HEK293 (cell line): ENCODE measurements at regions not wholly inside any gene's neighbourhood (a gene's known extent, or its start where the extent isn't known, plus 50 kb on each side); places are given as distances from the start of the nearest gene placed in this dataset.

Experiments
- CTCF ChIA-PET: fragments of 350-600 bp; formaldehyde crosslinking; extraction: SDS; loops from one replicate; lab custom pipeline; 2021; ENCODE audit warnings: antibody characterized with exemption; lab: Yijun Ruan, JAX
- POLR2A ChIA-PET: fragments of 300-600 bp; formaldehyde crosslinking; extraction: SDS; loops from one replicate; lab custom pipeline; 2020; ENCODE audit warnings: antibody characterized with exemption, inconsistent platforms; lab: Yijun Ruan, JAX
- H3K27ac ChIP-seq: fragments of 200-500 bp; sonication (Bioruptor generic); 2 replicates; pipeline ENCODE4 v1.5.1; 2014; ENCODE audit warnings: low read depth, low read length, control low read depth, inconsistent platforms; ENCODE audit errors: extremely low read depth
- H3K36me3 ChIP-seq, 2 experiments: fragments of 200-500 bp in 1 of 2; sonication (Bioruptor generic) in 1 of 2; 1 replicate in 1 of 2; 2 replicates in 1 of 2; pipeline ENCODE4 v1.5.1; 2014 to 2017; ENCODE audit warnings: inconsistent platforms in 2 of 2, low read length in 2 of 2; ENCODE audit not compliant: control insufficient read depth in 2 of 2, insufficient read depth in 1 of 2
- H3K4me1 ChIP-seq: fragments of 200-500 bp; sonication (Bioruptor generic); 2 replicates; pipeline ENCODE4 v1.5.1; 2014; ENCODE audit warnings: mild to moderate bottlenecking, low read length, inconsistent platforms; ENCODE audit not compliant: control insufficient read depth, insufficient read depth
- H3K4me3 ChIP-seq: 2 replicates; pipeline ENCODE4 v1.5.1; 2011; ENCODE audit warnings: low read depth, mild to moderate bottlenecking, control low read depth, low read length, moderate library complexity
- H3K9me3 ChIP-seq: fragments of 200-500 bp; sonication (Bioruptor generic); 2 replicates; pipeline ENCODE4 v1.5.1; 2014; ENCODE audit warnings: low read depth, low read length, inconsistent platforms; ENCODE audit not compliant: control insufficient read depth, insufficient read depth
- KLF7 ChIP-seq: fragments of 450-650 bp; formaldehyde crosslinking; IDR thresholded peaks from 2 replicates; pipeline ENCODE4 v1.5.1; 2016; ENCODE audit warnings: missing biosample characterization, missing genetic modification characterization, borderline replicate concordance
- SETDB1 ChIP-seq: IDR thresholded peaks from one replicate; pipeline ENCODE4 v1.6.1; 2017; ENCODE audit warnings: mild to moderate bottlenecking, low read length, moderate library complexity, mixed read lengths; ENCODE audit not compliant: insufficient read length
- SP3 ChIP-seq: fragments of 450-650 bp; formaldehyde crosslinking; IDR thresholded peaks from 2 replicates; pipeline ENCODE4 v1.5.1; 2016; ENCODE audit warnings: missing biosample characterization, missing genetic modification characterization
- TCF7L2 ChIP-seq: IDR thresholded peaks from 2 replicates; pipeline ENCODE4 v1.6.1; 2011; ENCODE audit warnings: low read depth, mild to moderate bottlenecking, inconsistent platforms, low read length, moderate library complexity, borderline replicate concordance
- TRIM28 ChIP-seq: IDR thresholded peaks from 2 replicates; pipeline ENCODE4 v1.6.1; 2011; ENCODE audit warnings: low read length, control low read depth, borderline replicate concordance
- ZBTB26 ChIP-seq: fragments of 450-650 bp; formaldehyde crosslinking; optimal IDR thresholded peaks from 2 replicates; pipeline ENCODE3; 2016; ENCODE audit warnings: missing biosample characterization, mild to moderate bottlenecking, missing genetic modification characterization
- ZEB2 ChIP-seq: fragments of 450-650 bp; formaldehyde crosslinking; IDR thresholded peaks from 2 replicates; pipeline ENCODE4 v1.5.1; 2016; ENCODE audit warnings: missing biosample characterization, missing genetic modification characterization
- ZFHX2 ChIP-seq: fragments of 450-650 bp; formaldehyde crosslinking; conservative IDR thresholded peaks from 2 replicates; pipeline ENCODE4 v1.5.1; 2016; ENCODE audit warnings: missing biosample characterization, missing genetic modification characterization
- ZNF133 ChIP-seq: fragments of 450-650 bp; formaldehyde crosslinking; IDR thresholded peaks from 2 replicates; pipeline ENCODE4 v1.5.1; 2016; ENCODE audit warnings: missing biosample characterization, missing genetic modification characterization
- ZNF138 ChIP-seq: fragments of 450-650 bp; formaldehyde crosslinking; IDR thresholded peaks from 2 replicates; pipeline ENCODE4 v1.5.1; 2016; ENCODE audit warnings: missing biosample characterization, missing genetic modification characterization, borderline replicate concordance
- ZNF391 ChIP-seq: fragments of 450-650 bp; formaldehyde crosslinking; IDR thresholded peaks from 2 replicates; pipeline ENCODE4 v1.5.1; 2016; ENCODE audit warnings: low read depth, missing biosample characterization, missing genetic modification characterization, borderline replicate concordance
- ZNF518A ChIP-seq: fragments of 450-650 bp; formaldehyde crosslinking; conservative IDR thresholded peaks from 2 replicates; pipeline ENCODE4 v1.5.1; 2016; ENCODE audit warnings: low read depth, missing biosample characterization, missing genetic modification characterization
- ZNF521 ChIP-seq: fragments of 450-650 bp; formaldehyde crosslinking; IDR thresholded peaks from 2 replicates; pipeline ENCODE4 v1.5.1; 2017; ENCODE audit warnings: missing biosample characterization, mild to moderate bottlenecking, missing genetic modification characterization
- ZNF530 ChIP-seq: fragments of 450-650 bp; formaldehyde crosslinking; IDR thresholded peaks from 2 replicates; pipeline ENCODE4 v1.5.1; 2016; ENCODE audit warnings: low read depth, missing biosample characterization, missing genetic modification characterization
- ZNF596 ChIP-seq: fragments of 450-650 bp; IDR thresholded peaks from 2 replicates; pipeline ENCODE4 v1.5.0; 2018; ENCODE audit warnings: missing biosample characterization, mild to moderate bottlenecking, missing genetic modification characterization, moderate library complexity
- ZNF610 ChIP-seq: fragments of 450-650 bp; formaldehyde crosslinking; IDR thresholded peaks from 2 replicates; pipeline ENCODE4 v1.5.1; 2016; ENCODE audit warnings: missing biosample characterization, missing genetic modification characterization, borderline replicate concordance
- ZNF621 ChIP-seq: fragments of 450-650 bp; formaldehyde crosslinking; IDR thresholded peaks from 2 replicates; pipeline ENCODE4 v1.5.1; 2017; ENCODE audit warnings: missing biosample characterization, missing genetic modification characterization
- ZNF658 ChIP-seq: fragments of 450-650 bp; formaldehyde crosslinking; IDR thresholded peaks from 2 replicates; pipeline ENCODE4; 2016; ENCODE audit warnings: missing biosample characterization, missing genetic modification characterization
- ZNF747 ChIP-seq: fragments of 450-650 bp; formaldehyde crosslinking; IDR thresholded peaks from 2 replicates; pipeline ENCODE4 v1.5.1; 2016; ENCODE audit warnings: missing biosample characterization, missing genetic modification characterization
- ZNF792 ChIP-seq: fragments of 450-650 bp; formaldehyde crosslinking; IDR thresholded peaks from 2 replicates; pipeline ENCODE4 v1.5.1; 2016; ENCODE audit warnings: missing biosample characterization, missing genetic modification characterization
- ZXDB ChIP-seq: fragments of 450-650 bp; formaldehyde crosslinking; IDR thresholded peaks from 2 replicates; pipeline ENCODE4 v1.5.1; 2016; ENCODE audit warnings: missing biosample characterization, missing genetic modification characterization
- TF ChIP-seq, protein P1 (sequence below): fragments of 450-650 bp; formaldehyde crosslinking; IDR thresholded peaks from 2 replicates; pipeline ENCODE4 v1.5.1; 2016; ENCODE audit warnings: missing biosample characterization, missing genetic modification characterization
- TF ChIP-seq, protein P2 (sequence below): fragments of 450-650 bp; formaldehyde crosslinking; IDR thresholded peaks from 2 replicates; pipeline ENCODE4 v1.5.1; 2016; ENCODE audit warnings: missing biosample characterization, missing genetic modification characterization

GRCh38 chr1:195902779-195903178, 705.5 kb downstream of the KCNT2 start:
- POLR2A ChIA-PET = no interaction called here
- no peaks in the 10 kb centered on the region for H3K4me1 ChIP-seq
- no peaks in the 10 kb centered on the region for H3K36me3 ChIP-seq
- H3K9me3 ChIP-seq = no peaks in the 10 kb centered on the region
- H3K27ac ChIP-seq = no peak overlapping the region
- TF ChIP-seq ZFHX2 (tag by site-specific recombination) (no peak), ZXDB (tag by site-specific recombination) (no peak), TRIM28 (no peak)
- TF ChIP-seq, protein P1, sequence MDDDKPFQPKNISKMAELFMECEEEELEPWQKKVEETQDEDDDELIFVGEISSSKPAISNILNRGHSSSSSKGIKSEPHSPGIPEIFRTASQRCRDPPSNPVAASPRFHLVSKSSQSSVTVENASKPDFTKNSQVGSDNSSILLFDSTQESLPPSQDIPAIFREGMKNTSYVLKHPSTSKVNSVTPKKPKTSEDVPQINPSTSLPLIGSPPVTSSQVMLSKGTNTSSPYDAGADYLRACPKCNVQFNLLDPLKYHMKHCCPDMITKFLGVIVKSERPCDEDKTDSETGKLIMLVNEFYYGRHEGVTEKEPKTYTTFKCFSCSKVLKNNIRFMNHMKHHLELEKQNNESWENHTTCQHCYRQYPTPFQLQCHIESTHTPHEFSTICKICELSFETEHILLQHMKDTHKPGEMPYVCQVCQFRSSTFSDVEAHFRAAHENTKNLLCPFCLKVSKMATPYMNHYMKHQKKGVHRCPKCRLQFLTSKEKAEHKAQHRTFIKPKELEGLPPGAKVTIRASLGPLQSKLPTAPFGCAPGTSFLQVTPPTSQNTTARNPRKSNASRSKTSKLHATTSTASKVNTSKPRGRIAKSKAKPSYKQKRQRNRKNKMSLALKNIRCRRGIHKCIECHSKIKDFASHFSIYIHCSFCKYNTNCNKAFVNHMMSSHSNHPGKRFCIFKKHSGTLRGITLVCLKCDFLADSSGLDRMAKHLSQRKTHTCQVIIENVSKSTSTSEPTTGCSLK (tag by site-specific recombination) = no peak
- TF ChIP-seq, all 188 proteins: peak for 0
- CTCF ChIA-PET = no interaction called here
- no peak overlapping the region for H3K4me3 ChIP-seq

DNA sequence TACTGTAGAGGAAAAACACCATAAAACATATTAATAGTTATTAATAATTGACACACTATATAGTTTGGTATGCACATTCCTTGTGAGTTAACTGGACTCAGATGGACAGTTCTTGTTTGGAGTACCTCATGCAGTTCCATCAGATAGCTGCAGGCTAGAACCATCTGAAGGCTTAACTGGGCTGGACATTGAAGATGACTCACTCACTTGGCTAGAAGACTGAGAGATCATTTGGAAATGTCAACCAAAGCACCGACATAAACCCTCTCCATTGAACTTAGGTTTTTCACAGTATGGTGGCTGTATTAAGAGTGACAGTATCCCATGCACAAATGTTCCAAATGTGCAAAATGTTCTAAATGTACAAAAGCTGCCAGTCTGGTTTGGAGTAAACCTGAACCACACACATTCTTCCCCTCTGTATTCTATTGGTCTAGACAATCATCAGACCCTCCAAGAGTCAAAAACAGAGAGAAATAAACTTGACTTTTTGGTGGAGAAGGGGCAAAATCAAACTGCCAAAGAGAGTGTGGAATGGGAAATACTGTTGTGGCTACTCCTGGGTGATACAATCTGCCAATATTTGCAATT, 708.4 kb downstream of the KCNT2 start:
- H3K4me1 ChIP-seq = no peaks in the 10 kb centered on the region
- no peaks in the 10 kb centered on the region for H3K9me3 ChIP-seq
- no peak overlapping the region for H3K4me3 ChIP-seq
- TF ChIP-seq ZNF518A (no peak), ZEB2 (tag by site-specific recombination) (no peak), ZNF138 (no peak), ZNF747 (no peak), KLF7 (tag by site-specific recombination) (no peak), ZNF610 (tag by site-specific recombination) (no peak), SP3 (tag by site-specific recombination) (no peak), ZNF621 (no peak), ZNF521 (no peak), ZBTB26 (tag by site-specific recombination) (no peak), ZXDB (tag by site-specific recombination) (no peak), ZNF596 (no peak), ZNF792 (tag by site-specific recombination) (no peak), ZNF530 (no peak), SETDB1 (no peak), ZNF391 (tag by site-specific recombination) (no peak), ZNF658 (tag by site-specific recombination) (no peak), ZNF133 (no peak), TCF7L2 (no peak)
- TF ChIP-seq, protein P2, sequence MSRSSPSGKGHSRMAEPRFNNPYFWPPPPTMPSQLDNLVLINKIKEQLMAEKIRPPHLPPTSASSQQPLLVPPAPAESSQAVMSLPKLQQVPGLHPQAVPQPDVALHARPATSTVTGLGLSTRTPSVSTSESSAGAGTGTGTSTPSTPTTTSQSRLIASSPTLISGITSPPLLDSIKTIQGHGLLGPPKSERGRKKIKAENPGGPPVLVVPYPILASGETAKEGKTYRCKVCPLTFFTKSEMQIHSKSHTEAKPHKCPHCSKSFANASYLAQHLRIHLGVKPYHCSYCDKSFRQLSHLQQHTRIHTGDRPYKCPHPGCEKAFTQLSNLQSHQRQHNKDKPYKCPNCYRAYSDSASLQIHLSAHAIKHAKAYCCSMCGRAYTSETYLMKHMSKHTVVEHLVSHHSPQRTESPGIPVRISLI (tag by site-specific recombination) = no peak
- TF ChIP-seq, all 188 proteins: peak for 0
- Histone ChIP-seq H3K27ac (no peak overlapping the region), H3K36me3 (no peaks in the 10 kb centered on the region)
- ChIA-PET CTCF (interaction anchor here (1.5 kb wide), 1 partner anchor 13 kb away, joined by 3 read pairs; no protein-coding TSS in a partner anchor), POLR2A (no interaction called here)
